ENCODE measurements at regions not wholly inside any gene's neighbourhood (a gene's known extent, or its start where the extent isn't known, plus 50 kb on each side); places are given as distances from the start of the nearest gene placed in this dataset.

GRCh38 chr10:33800986-33801385, 466.5 kb upstream of the NRP1 start:
- Mint-ChIP-seq H3K9me3 (peaks cover 0 to 8% (median 5%) of the 10 kb centered on the region in 7 donors), H3K4me1 (no peaks in the 10 kb centered on the region), H3K4me3 (no peak overlapping the region), H3K27me3 (ENCODE audit: low read depth in 3 of 3) (peaks cover 0 to 2% (median 1%) of the 10 kb centered on the region in 3 donors), H3K36me3 (no peaks in the 10 kb centered on the region), H3K27ac (no peak overlapping the region)
- Histone ChIP-seq H3K4me2 (replicated peaks; ENCODE audit: extremely low read depth, low read length, poor library complexity, severe bottlenecking) (no peak overlapping the region), H3K79me2 (ENCODE audit: insufficient read depth, low read length) (no peaks in the 10 kb centered on the region), H3K36me3 (replicated peaks in 1 of 2; ENCODE audit: control insufficient read depth in 1 of 2, insufficient read depth in 2 of 2, low read length in 2 of 2) (no peaks in the 10 kb centered on the region), H3K4me1 (ENCODE audit: control insufficient read depth in 1 of 2, insufficient read depth in 2 of 2, low read length in 2 of 2) (no peaks in the 10 kb centered on the region), H3K27ac (ENCODE audit: low read depth in 1 of 2, low read length in 2 of 2) (no peak overlapping the region), H3K27me3 (ENCODE audit: control insufficient read depth in 2 of 2, insufficient read depth in 2 of 2, low read length in 2 of 2) (no peaks in the 10 kb centered on the region), H4K20me1 (ENCODE audit: insufficient read depth, low read length) (no peaks in the 10 kb centered on the region), H2AFZ (ENCODE audit: insufficient read depth, low read depth, low read length, poor library complexity, severe bottlenecking) (no peak overlapping the region), H3K4me3 (replicated peaks in 1 of 3; ENCODE audit: low read depth in 2 of 3, low read length in 3 of 3) (no peak overlapping the region), H3K9ac (ENCODE audit: insufficient read depth, low read length, poor library complexity, severe bottlenecking) (no peak overlapping the region), H3K9me3 (replicated peaks in 1 of 2; ENCODE audit: control insufficient read depth in 1 of 2, insufficient read depth in 1 of 2, low read length in 2 of 2) (no peaks in the 10 kb centered on the region)
- no peak for DNase-seq
- intact Hi-C loops (cut with micrococcal nuclease) = no loop called here
- no peak for TF ChIP-seq CTCF (IDR thresholded peaks at IDR 0.05)

DNA sequence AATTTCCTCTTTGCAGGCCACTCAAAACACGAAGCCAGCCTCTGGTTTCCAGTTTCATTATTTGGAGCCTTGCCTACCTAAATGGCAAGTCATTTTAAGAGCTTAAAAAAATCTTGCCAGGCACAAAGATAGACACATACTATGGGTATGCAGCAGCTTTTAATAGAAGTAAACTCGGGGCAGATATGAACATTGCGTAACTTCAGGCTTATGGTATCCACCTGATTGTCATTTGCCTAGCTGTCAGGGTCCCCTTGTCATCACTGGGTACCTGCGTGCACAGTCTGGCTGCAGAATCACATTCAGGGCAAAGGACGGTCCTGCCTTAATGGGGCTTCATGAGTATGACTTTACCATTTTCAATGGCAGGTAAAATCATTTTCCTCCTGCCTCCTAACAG, 466.1 kb upstream of the NRP1 start:
- H3K27me3 Mint-ChIP-seq (ENCODE audit: low read depth in 3 of 3) = peaks cover 0 to 2% (median 1%) of the 10 kb centered on the region in 3 donors

More for the DNA sequence above, 466.1 kb upstream of the NRP1 start:
- 85% methylated on average over 4 of the region's 5 CpGs for WGBS (ENCODE audit: insufficient coverage)
- H2AFZ ChIP-seq (ENCODE audit: insufficient read depth, low read depth, low read length, poor library complexity, severe bottlenecking) = no peak overlapping the region
- no peak overlapping the region for H3K4me2 ChIP-seq (replicated peaks; ENCODE audit: extremely low read depth, low read length, poor library complexity, severe bottlenecking)
- TF ChIP-seq CTCF (IDR thresholded peaks at IDR 0.05) = no peak
- no peaks in the 10 kb centered on the region for H3K27me3 ChIP-seq (ENCODE audit: control insufficient read depth in 2 of 2, insufficient read depth in 2 of 2, low read length in 2 of 2)
- no peaks in the 10 kb centered on the region for H3K36me3 ChIP-seq (replicated peaks in 1 of 2; ENCODE audit: control insufficient read depth in 1 of 2, insufficient read depth in 2 of 2, low read length in 2 of 2)
- no peaks in the 10 kb centered on the region for H4K20me1 ChIP-seq (ENCODE audit: insufficient read depth, low read length)
- H3K9ac ChIP-seq (ENCODE audit: insufficient read depth, low read length, poor library complexity, severe bottlenecking) = no peak overlapping the region
- peaks cover 0 to 10% (median 5%) of the 10 kb centered on the region in 7 donors for H3K9me3 Mint-ChIP-seq
- no peaks in the 10 kb centered on the region for H3K36me3 Mint-ChIP-seq
- no peaks in the 10 kb centered on the region for H3K79me2 ChIP-seq (ENCODE audit: insufficient read depth, low read length)
- intact Hi-C loops (cut with micrococcal nuclease) = no loop called here
- no peaks in the 10 kb centered on the region for H3K4me1 Mint-ChIP-seq
- no peak overlapping the region for H3K4me3 Mint-ChIP-seq
- H3K27ac Mint-ChIP-seq = no peak overlapping the region
- H3K4me3 ChIP-seq (replicated peaks in 1 of 3; ENCODE audit: low read depth in 2 of 3, low read length in 3 of 3) = no peak overlapping the region
- no peaks in the 10 kb centered on the region for H3K9me3 ChIP-seq (replicated peaks in 1 of 2; ENCODE audit: control insufficient read depth in 1 of 2, insufficient read depth in 1 of 2, low read length in 2 of 2)
- no peaks in the 10 kb centered on the region for H3K4me1 ChIP-seq (ENCODE audit: control insufficient read depth in 1 of 2, insufficient read depth in 2 of 2, low read length in 2 of 2)
- H3K27ac ChIP-seq (ENCODE audit: low read depth in 1 of 2, low read length in 2 of 2) = no peak overlapping the region
- no peak for DNase-seq

All from CD14-positive monocyte (primary cell).